Chondrocyte (in vitro differentiated cells): ENCODE measurements at regions not wholly inside any gene's neighbourhood (a gene's known extent, or its start where the extent isn't known, plus 50 kb on each side); places are given as distances from the start of the nearest gene placed in this dataset.
A peak's percentile ranks its signal among the peaks of the same experiment; 100 is the strongest.

Source experiments
- DNase-seq: peaks from one replicate; pipeline ENCODE4 v3.0.0; 2021; ENCODE audit warnings: mixed read lengths, low spot score
- H3K27ac Mint-ChIP-seq: one replicate; pipeline ENCODE4 v1.8.0; 2021; ENCODE audit warnings: mild to moderate bottlenecking, moderate library complexity, mixed read lengths; ENCODE audit not compliant: unreplicated experiment
- H3K27me3 Mint-ChIP-seq: 2 replicates; pipeline ENCODE4 v1.8.0; 2021; ENCODE audit warnings: low read depth, mixed read lengths
- H3K36me3 Mint-ChIP-seq: 2 replicates; pipeline ENCODE4 v1.8.0; 2021; ENCODE audit warnings: low read depth, mixed read lengths
- H3K4me1 Mint-ChIP-seq: 2 replicates; pipeline ENCODE4 v1.8.0; 2021; ENCODE audit warnings: low read depth, mild to moderate bottlenecking, mixed read lengths
- H3K4me3 Mint-ChIP-seq: one replicate; pipeline ENCODE4 v1.8.0; 2021; ENCODE audit warnings: mild to moderate bottlenecking, moderate library complexity, mixed read lengths; ENCODE audit not compliant: unreplicated experiment
- H3K9me3 Mint-ChIP-seq: 2 replicates; pipeline ENCODE4 v1.8.0; 2021; ENCODE audit warnings: low read depth, mixed read lengths
- CTCF ChIP-seq: fragments of 200-600 bp; sonication (generic); IDR thresholded peaks from 2 replicates; pipeline ENCODE4 v1.5.0; 2021; ENCODE audit warnings: antibody characterized with exemption, mild to moderate bottlenecking, moderate library complexity

DNA sequence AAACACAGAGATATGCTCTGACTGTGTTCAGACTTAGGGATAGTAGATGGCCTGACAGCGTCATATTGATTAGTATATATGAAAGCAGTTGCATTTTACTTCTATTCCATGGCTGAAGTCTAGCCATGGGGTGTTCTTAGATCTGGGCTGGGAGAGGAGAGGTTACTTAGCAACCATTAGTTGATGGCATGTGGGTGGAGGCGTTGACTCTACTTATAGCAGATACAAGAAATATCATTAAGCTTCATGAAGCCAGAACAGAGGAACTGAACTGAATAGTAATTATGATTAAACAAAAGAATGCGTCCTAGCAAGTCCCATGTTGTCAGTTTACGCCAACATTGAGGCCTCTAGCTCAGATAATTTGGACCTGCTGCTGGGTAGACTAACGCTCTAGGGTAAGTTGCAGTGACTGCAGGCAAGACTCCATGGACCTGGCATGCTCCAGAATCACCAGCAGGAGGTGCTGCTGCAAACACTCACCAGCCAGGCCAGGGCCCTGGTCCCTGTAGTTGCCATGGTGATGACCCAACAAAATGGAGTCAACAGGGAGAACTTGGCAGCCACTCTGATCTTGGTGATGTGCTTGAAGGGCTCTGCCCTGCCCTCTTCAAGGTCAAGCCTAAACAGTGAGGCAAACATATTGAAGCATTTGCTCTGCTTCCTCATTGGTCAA is 477.3 kb downstream of the PREX1 start:
- DNase-seq, result no peak
- TF ChIP-seq CTCF, result peak; percentile 46
- Mint-ChIP-seq H3K27me3 (peaks cover 26% of the 10 kb centered on the region), H3K4me1 (no peaks in the 10 kb centered on the region), H3K4me3 (no peak overlapping the region), H3K27ac (no peak overlapping the region), H3K9me3 (peaks cover 16% of the 10 kb centered on the region), H3K36me3 (peaks cover 4% of the 10 kb centered on the region)

DNA sequence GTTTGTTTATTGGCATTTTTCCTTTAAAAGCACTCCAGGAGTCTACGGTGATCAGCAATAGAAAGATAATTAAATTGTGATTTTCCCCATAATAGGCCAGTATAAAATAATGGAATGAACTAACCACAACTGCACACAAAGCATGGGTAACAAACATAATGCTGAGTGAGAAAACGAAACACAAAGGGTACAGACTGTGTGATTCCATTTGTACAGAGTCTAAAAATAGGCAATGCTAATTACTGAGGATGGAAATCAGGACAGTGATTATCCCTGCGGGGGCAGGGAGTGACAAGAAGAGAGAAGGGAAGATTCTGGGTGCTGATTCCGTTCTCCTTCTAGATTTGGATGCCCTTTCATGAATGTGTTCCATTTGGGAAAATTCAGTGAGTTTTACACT is 478.1 kb downstream of the PREX1 start:
- DNase-seq, result no peak
- Mint-ChIP-seq H3K27ac (no peak overlapping the region), H3K4me1 (no peaks in the 10 kb centered on the region), H3K9me3 (peaks cover 16% of the 10 kb centered on the region), H3K4me3 (no peak overlapping the region), H3K36me3 (peaks cover 4% of the 10 kb centered on the region), H3K27me3 (peaks cover 31% of the 10 kb centered on the region)
- no peak for TF ChIP-seq CTCF

DNA sequence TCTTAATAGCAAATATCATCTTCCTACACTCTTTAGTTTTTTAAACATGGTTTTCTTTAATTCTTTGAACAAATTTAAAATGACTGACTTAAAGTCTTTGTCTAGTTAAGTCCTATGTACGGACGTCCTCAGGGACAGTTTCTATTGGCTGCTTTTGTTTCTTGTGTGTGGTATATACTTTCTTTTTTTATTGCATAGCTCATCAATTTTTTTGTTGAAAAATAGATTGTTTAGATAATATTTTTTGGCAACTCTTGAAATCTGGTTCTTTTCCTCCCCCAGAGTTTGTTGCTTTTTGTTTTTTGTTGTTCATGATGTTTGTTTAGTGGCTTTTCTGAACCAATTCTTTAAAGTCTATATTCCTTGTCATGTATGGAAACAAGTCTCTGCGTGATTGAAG is 479.8 kb downstream of the PREX1 start:
- H3K27me3 Mint-ChIP-seq, result peaks cover 39% of the 10 kb centered on the region
- H3K4me3 Mint-ChIP-seq, result no peak overlapping the region
- no peak overlapping the region for H3K27ac Mint-ChIP-seq
- no peak for TF ChIP-seq CTCF
- no peak for DNase-seq
- peaks cover 13% of the 10 kb centered on the region for H3K9me3 Mint-ChIP-seq
- H3K4me1 Mint-ChIP-seq, result no peaks in the 10 kb centered on the region
- H3K36me3 Mint-ChIP-seq, result peaks cover 6% of the 10 kb centered on the region

DNA sequence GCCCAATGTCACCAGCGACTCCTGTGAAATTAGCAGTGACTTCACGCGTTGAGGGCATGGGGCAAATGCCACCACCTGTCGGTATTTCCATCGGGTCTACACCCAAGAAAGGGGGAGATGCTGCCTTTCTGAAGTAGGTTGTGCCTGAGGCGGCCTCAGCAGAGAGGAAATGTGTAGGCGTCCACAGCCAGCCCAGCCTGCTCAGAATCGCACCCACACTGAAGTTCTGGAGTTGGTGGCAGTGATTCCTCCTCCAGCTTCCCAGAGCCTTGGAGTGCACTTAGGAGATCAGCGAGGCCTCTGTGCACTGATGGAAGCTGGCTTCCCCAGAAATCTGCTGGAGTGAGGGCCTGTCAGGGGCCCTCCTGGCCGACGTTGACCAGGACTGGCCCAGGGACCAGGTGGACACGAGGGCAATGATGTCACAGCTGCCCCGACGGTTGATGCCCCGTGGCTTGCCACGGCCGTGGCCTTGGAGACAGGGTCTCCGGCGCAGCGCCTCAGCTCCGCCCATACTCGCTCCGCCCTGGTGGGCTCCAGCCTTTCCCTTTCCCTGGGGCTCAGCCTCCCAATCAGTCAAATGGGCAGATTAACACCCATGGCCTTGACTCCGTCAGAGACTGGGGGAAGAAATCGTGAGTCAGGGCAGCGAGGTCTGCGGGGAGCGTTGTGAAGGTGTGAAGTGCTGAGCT is 484.8 kb downstream of the PREX1 start:
- no peak for TF ChIP-seq CTCF
- H3K27me3 Mint-ChIP-seq, result peaks cover 41% of the 10 kb centered on the region
- H3K4me3 Mint-ChIP-seq, result no peak overlapping the region
- H3K27ac Mint-ChIP-seq, result no peak overlapping the region
- peaks cover 6% of the 10 kb centered on the region for H3K36me3 Mint-ChIP-seq
- H3K9me3 Mint-ChIP-seq, result peaks cover 8% of the 10 kb centered on the region
- peaks cover 12% of the 10 kb centered on the region for H3K4me1 Mint-ChIP-seq
- no peak for DNase-seq

DNA sequence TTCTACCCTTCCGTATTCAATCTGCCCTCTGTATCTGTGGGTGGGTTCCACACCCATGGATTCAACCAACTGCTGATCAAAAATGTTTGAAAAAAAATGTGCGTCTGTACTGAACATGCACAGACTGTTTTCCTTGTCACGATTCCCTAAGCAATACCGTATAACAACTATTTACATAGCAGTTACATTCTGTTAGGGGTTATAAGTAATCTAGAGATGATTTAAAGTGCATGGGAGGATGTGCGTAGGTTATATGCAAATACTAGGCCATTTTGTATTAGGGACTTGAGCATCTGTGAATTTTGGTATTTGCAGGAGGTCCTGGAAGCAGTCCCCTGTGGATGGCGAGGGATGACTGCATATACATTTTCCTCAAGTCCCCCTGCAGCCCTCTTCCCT is 486.9 kb downstream of the PREX1 start:
- no peak for TF ChIP-seq CTCF
- H3K4me1 Mint-ChIP-seq, result peaks cover 20% of the 10 kb centered on the region
- no peaks in the 10 kb centered on the region for H3K9me3 Mint-ChIP-seq
- peaks cover 1% of the 10 kb centered on the region for H3K36me3 Mint-ChIP-seq
- peaks cover 39% of the 10 kb centered on the region for H3K27me3 Mint-ChIP-seq
- no peak for DNase-seq
- no peak overlapping the region for H3K27ac Mint-ChIP-seq
- no peak overlapping the region for H3K4me3 Mint-ChIP-seq
